Fibroblast of skin of right biceps (primary cell): ENCODE measurements at regions not wholly inside any gene's neighbourhood (a gene's known extent, or its start where the extent isn't known, plus 50 kb on each side); places are given as distances from the start of the nearest gene placed in this dataset.

ENCODE experiments used
- DNase-seq: peaks from one replicate; pipeline ENCODE4 v3.0.0-alpha.2; 2013

- no peak for DNase-seq
These were observed 225.1 kb upstream of the DIO3 start for GRCh38 chr14:101336183-101336582.

DNA sequence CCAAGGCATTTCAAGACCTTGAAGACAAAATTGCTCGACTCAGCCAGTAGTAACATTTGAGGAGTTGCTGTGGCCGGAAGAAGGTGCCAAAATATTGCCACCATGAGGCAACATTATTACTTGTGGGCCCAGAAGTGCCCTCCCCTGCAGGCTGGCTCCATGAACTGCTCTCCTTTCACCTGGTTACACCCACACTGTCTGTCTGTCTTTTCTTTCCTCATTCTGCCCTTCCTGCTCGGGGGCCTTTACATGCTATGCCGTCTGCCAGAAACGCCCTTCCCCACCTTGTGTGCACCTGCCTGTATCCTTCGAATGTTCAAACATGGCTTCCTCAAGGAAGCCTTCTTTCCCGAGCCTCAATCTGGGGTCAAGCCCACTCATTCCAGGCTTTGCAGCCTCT is 224.2 kb upstream of the DIO3 start:
- DNase-seq: no peak

GRCh38 chr14:101340556-101340955 is 220.7 kb upstream of the DIO3 start:
- DNase-seq: no peak

DNA sequence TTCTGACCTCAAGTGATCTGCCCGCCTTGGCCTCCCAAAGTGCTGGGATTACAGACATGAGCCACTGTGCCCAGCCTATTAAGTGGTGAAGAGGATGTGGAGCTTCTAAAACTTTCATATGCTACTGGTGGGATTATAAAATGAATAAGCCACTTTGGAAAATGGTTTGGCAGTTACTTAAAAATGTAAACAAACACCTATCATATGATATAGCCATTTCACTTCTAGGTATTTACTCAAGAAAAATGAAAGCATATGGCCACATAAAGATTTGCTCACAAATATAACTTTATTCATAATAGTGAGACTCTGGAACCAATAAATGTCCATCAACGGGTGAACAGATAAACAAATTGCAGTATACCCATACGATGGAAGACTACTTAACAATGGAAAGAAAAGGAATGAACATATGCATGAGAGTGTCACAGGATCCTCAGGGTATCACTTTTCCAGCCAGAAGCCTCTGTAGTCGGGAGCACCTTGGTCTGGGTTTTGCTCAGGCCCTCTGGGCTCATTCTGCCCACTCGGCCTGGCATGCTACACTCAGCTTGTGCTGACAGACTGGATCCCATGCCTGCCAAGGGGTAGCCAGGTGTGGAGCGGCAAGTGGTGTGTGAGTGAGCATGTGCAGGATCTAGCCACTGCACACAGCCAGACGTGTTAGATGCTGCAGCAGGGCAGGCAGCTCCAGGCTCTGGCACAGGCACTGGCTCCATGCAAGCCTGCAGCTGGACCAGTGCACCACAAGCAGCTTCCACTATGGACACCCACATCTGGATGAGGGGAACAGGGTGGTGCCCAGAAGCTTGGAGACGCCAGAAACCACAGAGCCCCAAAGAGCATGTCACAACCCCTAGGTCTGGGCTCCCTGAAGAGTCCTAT is 213.2 kb upstream of the DIO3 start:
- no peak for DNase-seq

DNA sequence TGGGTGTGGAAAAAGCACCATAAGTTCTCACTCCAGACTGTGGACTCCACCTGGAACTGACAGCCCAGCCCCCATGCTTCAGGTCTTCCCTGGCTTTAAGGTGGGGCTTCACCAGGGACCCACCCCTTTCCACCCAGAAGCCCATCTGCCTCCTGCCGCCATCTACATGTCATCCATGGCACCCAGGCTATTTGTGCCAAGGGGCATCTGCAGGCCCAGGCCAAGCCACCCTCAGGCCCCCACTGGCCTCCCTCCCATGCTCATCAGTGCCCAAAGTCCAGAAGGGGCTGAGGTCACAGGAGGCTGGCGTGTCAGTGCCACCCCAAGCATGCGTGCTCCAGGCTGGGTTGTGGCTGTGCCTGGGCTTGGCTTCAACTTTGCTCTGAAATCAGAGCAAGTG is 212.2 kb upstream of the DIO3 start:
- DNase-seq: no peak

GRCh38 chr14:101350021-101350420 is 211.3 kb upstream of the DIO3 start:
- DNase-seq: no peak

DNA sequence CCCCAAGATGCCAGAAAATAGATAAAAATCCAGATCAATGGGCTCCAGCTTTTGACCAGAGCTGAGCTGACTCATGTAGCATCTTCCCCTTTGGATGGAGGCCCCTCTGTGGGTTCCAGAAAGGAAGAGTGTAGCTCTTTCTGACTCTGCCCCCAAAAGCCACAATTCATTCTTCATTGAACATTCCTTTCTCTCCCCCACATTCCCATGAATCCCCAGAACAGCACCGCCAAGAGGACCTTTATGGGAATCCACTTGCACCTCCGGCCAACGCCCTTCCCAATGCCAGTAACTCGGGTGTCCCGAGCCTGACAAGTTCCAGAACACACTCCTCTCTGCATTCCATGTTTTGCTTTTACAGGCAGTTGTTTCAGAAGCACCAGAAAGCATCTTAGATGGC is 210.6 kb upstream of the DIO3 start:
- no peak for DNase-seq

DNA sequence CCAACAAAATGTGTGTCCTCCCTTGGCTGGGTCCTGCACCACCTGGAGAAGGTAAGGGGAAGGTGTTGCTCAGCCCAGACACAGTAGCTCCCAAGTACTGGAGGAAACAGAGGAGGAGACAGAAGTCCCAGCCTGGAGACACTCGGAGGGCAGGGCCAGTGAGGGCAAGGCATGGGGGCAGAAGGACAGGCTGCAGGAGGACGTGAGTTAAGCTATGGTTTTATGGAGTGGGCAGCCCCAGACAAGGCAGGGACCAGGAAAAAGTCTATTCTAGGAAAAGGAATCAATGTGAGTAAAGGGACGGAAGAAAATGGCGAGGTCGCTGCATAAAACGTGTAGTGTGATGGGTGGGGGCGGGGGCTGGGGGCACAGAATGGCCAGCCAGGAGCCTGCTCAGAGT is 210.1 kb upstream of the DIO3 start:
- DNase-seq: no peak

- DNase-seq: no peak
These were observed 209.5 kb upstream of the DIO3 start for GRCh38 chr14:101351769-101352168.

DNA sequence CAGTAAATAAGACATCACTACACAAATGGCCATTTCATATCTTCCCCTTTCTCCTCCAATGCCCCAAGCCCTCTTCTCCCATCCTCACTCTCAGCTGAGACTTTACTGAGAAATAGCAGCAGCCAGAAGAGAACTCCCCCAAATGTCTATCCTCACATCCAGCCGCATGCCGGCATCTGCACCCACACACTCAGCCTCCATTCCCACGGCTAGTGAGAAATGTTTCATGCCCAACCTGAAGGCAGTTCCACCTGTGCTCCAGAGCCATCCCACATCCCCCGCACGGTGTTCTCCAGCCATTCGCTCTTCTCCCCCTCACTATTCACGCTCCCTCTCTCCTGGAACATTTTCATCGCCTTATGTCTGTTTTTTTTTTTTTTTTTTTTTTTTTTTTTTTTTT is 208.7 kb upstream of the DIO3 start:
- no peak for DNase-seq

- no peak for DNase-seq
These were observed 207.9 kb upstream of the DIO3 start for GRCh38 chr14:101353422-101353821.

- DNase-seq: no peak
These were observed 206.6 kb upstream of the DIO3 start for GRCh38 chr14:101354726-101355125.

GRCh38 chr14:101355284-101355683 is 206.0 kb upstream of the DIO3 start:
- DNase-seq: no peak

GRCh38 chr14:101357038-101357437 is 204.3 kb upstream of the DIO3 start:
- DNase-seq: no peak

DNA sequence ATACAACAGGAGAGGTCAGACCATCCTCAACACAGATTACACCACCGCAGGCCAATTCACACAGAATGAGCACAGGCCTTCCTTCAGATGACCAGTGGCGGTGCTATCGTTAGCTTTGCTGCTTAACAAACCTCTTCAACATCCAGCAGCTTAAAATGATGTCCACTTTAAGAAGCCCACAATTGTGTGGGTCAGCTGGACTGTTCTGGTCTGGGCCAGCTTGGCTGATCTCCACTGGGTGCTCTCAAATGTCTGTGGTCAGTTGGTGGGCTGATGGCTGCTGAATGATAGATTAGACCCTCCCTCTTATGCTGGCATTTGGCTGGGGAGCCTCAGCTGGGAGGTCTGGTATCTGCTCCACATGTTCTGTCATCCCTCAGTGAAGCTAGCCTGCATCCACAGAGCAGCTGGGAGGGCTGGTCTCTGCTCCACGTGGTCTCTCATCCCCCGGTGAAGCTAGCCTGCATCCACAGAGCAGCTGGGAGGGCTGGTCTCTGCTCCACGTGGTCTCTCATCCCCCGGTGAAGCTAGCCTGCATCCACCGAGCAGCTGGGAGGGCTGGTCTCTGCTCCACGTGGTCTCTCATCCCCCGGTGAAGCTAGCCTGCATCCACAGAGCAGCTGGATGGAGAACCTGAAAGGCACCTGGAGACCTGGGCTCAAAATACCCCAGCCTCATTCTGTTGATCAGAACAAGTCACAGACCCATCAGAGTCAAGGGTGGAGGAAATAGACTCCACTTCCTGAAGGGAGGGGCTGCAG is 203.6 kb upstream of the DIO3 start:
- DNase-seq: no peak

DNA sequence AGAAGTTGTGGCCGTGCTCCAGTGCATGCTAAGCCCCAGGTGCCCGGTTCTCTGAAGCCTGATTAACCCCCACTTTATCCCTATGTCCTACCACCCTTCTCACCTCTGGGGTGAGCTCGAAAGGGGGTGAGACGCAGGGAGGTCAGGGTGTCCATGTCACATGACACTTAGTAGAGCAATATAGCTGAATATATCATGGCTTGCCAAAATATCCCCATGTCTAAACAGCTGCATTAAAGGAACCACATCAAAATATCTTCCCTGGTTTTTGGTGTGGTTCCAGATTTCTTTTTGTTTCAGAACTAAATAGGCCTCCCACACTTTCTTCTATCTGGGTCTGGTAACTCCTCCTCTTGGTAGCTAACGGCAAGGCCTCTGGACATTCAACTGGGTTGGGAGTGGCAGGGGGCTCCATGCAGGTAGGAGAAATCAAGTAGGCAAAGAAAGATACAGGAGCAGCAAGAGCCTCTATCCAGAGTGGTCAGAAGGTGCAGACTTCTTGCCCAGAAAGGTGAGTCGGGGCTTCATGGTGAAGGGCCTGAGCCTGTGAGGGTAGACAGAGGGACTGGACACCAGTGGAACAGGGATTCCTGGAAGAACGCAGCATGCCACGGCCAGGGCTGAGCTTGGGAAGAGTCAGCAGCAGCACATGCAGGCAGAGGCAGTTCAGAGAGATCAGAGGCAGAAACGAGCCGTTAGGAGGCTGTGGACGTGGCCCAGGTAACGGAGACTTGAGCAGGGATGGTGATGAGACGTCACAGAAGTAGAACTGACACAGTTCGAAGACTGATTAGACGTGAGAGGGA is 202.8 kb upstream of the DIO3 start:
- DNase-seq: no peak

- DNase-seq: no peak
These were observed 201.9 kb upstream of the DIO3 start for GRCh38 chr14:101359221-101360053.

DNA sequence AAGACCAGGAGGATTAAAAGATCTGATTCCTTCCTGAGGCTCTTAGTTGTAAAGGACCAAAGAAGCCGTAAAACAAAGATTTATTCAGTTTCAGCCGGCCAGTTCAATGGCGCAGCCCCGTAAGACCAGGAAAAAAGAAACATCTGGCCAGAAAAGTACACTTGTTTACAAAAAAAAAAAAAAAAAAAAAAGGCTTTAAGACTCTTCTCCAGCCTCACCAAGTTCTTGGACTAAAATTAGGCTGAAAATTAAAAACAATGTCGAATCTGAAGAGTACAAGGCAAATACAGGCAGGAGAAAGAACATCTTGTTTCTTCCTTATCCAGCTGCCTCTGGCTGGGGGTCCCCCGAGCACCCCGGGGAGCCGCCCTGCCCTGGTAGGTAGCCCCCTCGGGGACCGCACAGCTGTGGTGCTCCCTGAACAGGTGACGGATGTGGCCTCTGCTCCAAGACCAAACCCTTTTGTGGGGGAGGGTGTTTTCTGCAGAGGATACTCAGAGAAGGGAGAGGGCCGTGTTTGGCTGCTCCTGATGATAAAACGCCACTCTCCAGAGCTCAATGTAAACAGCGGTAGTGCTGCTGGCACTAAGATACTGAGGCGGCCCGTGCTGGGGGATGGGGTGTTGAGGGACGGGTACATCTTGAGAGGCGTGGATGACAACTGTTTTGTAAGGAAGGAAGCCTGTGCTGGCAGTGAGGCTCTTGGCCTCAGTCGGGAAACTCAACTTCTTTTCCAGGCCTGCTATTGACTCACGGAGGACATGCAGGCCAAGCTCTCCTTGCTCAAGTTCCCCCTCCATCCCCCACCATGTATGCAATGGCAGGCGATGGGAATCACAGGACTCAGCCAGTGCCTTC is 201.0 kb upstream of the DIO3 start:
- no peak for DNase-seq

- no peak for DNase-seq
These were observed 200.3 kb upstream of the DIO3 start for GRCh38 chr14:101361044-101361443.

GRCh38 chr14:101361451-101362433 is 199.6 kb upstream of the DIO3 start:
- no peak for DNase-seq
